ENCODE measurements at regions not wholly inside any gene's neighbourhood (a gene's known extent, or its start where the extent isn't known, plus 50 kb on each side); places are given as distances from the start of the nearest gene placed in this dataset.

DNA sequence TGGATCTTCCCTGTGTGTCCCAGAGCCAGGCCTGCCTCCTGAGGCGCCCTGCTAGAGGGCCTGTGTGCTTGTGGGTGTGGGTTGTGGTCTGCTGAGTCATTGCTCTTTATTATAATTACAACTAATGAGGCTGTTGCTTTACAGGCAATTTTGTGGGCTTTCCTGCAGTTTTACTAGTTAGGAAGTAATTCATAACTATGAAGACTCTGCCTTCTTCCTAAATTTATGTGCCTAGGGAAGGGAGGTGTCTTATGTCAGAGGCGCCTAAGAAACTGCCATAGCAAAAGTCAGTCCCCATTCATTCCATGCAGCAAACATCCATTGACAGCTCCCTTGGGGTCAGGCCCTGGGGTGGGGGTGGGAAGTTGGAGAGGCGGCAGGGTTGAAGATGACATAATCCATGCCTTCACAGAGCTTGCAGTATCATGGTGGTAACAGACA lies 359.2 kb downstream of the IDS start:
- Histone ChIP-seq H3K4me1 (ENCODE audit: control insufficient read depth in 2 of 2, insufficient read depth in 1 of 2, low read depth in 1 of 2, low read length in 2 of 2) (no peaks in the 10 kb centered on the region), H3K23ac (ENCODE audit: low read depth, low read length, poor library complexity) (no peak overlapping the region), H3K27ac (replicated peaks; ENCODE audit: low read length) (no peak overlapping the region), H3K27me3 (ENCODE audit: control insufficient read depth in 3 of 3, insufficient read depth in 3 of 3, low read depth in 1 of 3, low read length in 3 of 3) (no peaks in the 10 kb centered on the region), H4K91ac (ENCODE audit: low read depth, low read length, poor library complexity) (no peak overlapping the region), H3K4me3 (ENCODE audit: low read length in 2 of 2) (no peak overlapping the region), H3K14ac (ENCODE audit: low read length) (no peak overlapping the region), H3K18ac (ENCODE audit: low read length) (no peak overlapping the region), H3K9me3 (replicated peaks in 1 of 2; ENCODE audit: control insufficient read depth in 2 of 2, insufficient read depth in 1 of 2, low read depth in 1 of 2, low read length in 2 of 2) (no peaks in the 10 kb centered on the region), H3K4me2 (ENCODE audit: insufficient read depth, low read length, poor library complexity, severe bottlenecking) (no peak overlapping the region), H2BK5ac (ENCODE audit: low read length) (no peak overlapping the region), H4K8ac (ENCODE audit: low read depth, low read length) (no peak overlapping the region), H2BK15ac (ENCODE audit: low read length) (no peak overlapping the region), H3K4ac (ENCODE audit: low read length) (no peak overlapping the region), H2AK5ac (ENCODE audit: low read depth, low read length) (no peak overlapping the region), H2BK12ac (ENCODE audit: low read length) (no peak overlapping the region), H3K9ac (ENCODE audit: low read depth, low read length, poor library complexity) (no peak overlapping the region), H2BK120ac (ENCODE audit: low read depth, low read length) (no peak overlapping the region), H3K79me1 (ENCODE audit: low read depth, low read length) (no peaks in the 10 kb centered on the region), H3K36me3 (replicated peaks in 1 of 2; ENCODE audit: control insufficient read depth in 2 of 2, insufficient read depth in 2 of 2, low read length in 2 of 2) (no peaks in the 10 kb centered on the region), H2AFZ (ENCODE audit: low read length) (no peak overlapping the region)
- no CpG with 5 or more reads among the region's 3 CpGs for WGBS, 2 donors (ENCODE audit: extremely low coverage in 2 of 2, insufficient read length in 2 of 2, insufficient replicate concordance in 1 of 2)
- no peak for DNase-seq (ENCODE audit: low spot score)

DNA sequence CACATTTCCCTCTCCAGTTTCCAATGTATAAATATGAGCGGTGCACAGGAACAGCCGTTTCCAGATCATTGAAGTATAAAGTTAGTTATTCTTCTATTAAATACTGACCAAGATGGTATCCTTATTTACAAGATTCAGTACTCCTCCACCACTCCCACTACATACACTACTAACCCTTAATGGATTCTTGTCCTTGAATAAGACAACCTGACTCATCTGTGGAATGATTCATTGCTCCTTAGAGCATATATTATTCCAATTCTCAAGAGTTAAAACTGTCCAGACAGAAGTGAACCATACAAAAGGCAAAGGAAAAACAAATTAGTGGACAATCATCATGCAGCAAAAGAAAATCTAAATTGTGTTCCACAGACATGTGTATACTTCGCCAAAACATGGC lies 373.3 kb downstream of the IDS start:
- no peak for DNase-seq (ENCODE audit: low spot score)
- Histone ChIP-seq H2AFZ (ENCODE audit: low read length) (no peak overlapping the region), H3K4me2 (ENCODE audit: insufficient read depth, low read length, poor library complexity, severe bottlenecking) (no peak overlapping the region), H4K8ac (ENCODE audit: low read depth, low read length) (no peak overlapping the region), H3K23ac (ENCODE audit: low read depth, low read length, poor library complexity) (no peak overlapping the region), H3K36me3 (replicated peaks in 1 of 2; ENCODE audit: control insufficient read depth in 2 of 2, insufficient read depth in 2 of 2, low read length in 2 of 2) (no peaks in the 10 kb centered on the region), H2AK5ac (ENCODE audit: low read depth, low read length) (no peak overlapping the region), H3K4me1 (ENCODE audit: control insufficient read depth in 2 of 2, insufficient read depth in 1 of 2, low read depth in 1 of 2, low read length in 2 of 2) (no peaks in the 10 kb centered on the region), H3K9me3 (replicated peaks in 1 of 2; ENCODE audit: control insufficient read depth in 2 of 2, insufficient read depth in 1 of 2, low read depth in 1 of 2, low read length in 2 of 2) (no peaks in the 10 kb centered on the region), H3K27ac (replicated peaks; ENCODE audit: low read length) (no peak overlapping the region), H3K14ac (ENCODE audit: low read length) (no peak overlapping the region), H3K27me3 (ENCODE audit: control insufficient read depth in 3 of 3, insufficient read depth in 3 of 3, low read depth in 1 of 3, low read length in 3 of 3) (no peaks in the 10 kb centered on the region), H2BK12ac (ENCODE audit: low read length) (no peak overlapping the region), H3K9ac (ENCODE audit: low read depth, low read length, poor library complexity) (no peak overlapping the region), H3K4ac (ENCODE audit: low read length) (no peak overlapping the region), H3K4me3 (ENCODE audit: low read length in 2 of 2) (no peak overlapping the region), H2BK5ac (ENCODE audit: low read length) (no peak overlapping the region), H4K91ac (ENCODE audit: low read depth, low read length, poor library complexity) (no peak overlapping the region), H2BK15ac (ENCODE audit: low read length) (no peak overlapping the region), H2BK120ac (ENCODE audit: low read depth, low read length) (no peak overlapping the region), H3K18ac (ENCODE audit: low read length) (no peak overlapping the region), H3K79me1 (ENCODE audit: low read depth, low read length) (no peaks in the 10 kb centered on the region)
- WGBS, 2 donors (ENCODE audit: extremely low coverage in 2 of 2, insufficient read length in 2 of 2, insufficient replicate concordance in 1 of 2) = no CpG with 5 or more reads among the region's 3 CpGs

DNA sequence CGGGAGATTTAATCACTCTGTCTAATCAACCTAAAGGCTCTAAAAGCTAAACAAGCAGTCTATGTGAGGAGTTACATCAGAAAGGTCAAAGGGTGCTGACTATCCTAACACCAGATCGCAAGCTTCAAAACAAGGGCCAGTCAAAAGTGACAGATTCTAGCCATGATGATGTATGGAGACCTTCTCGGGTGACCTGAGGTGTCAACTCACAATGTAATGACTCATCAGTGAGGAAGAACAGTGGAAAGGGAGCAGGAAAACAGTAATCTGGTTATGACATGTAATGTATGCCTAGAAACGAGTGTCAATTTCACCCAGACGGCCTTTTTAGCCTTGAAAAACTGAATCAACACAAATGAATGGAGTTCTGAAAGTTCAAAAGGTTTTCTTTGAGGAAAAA lies 375.3 kb downstream of the IDS start:
- Histone ChIP-seq H3K4ac (ENCODE audit: low read length) (no peak overlapping the region), H3K27ac (replicated peaks; ENCODE audit: low read length) (no peak overlapping the region), H3K4me1 (ENCODE audit: control insufficient read depth in 2 of 2, insufficient read depth in 1 of 2, low read depth in 1 of 2, low read length in 2 of 2) (no peaks in the 10 kb centered on the region), H3K36me3 (replicated peaks in 1 of 2; ENCODE audit: control insufficient read depth in 2 of 2, insufficient read depth in 2 of 2, low read length in 2 of 2) (no peaks in the 10 kb centered on the region), H2AK5ac (ENCODE audit: low read depth, low read length) (no peak overlapping the region), H4K8ac (ENCODE audit: low read depth, low read length) (no peak overlapping the region), H2BK12ac (ENCODE audit: low read length) (no peak overlapping the region), H2AFZ (ENCODE audit: low read length) (no peak overlapping the region), H3K23ac (ENCODE audit: low read depth, low read length, poor library complexity) (no peak overlapping the region), H4K91ac (ENCODE audit: low read depth, low read length, poor library complexity) (no peak overlapping the region), H3K27me3 (ENCODE audit: control insufficient read depth in 3 of 3, insufficient read depth in 3 of 3, low read depth in 1 of 3, low read length in 3 of 3) (no peaks in the 10 kb centered on the region), H2BK5ac (ENCODE audit: low read length) (no peak overlapping the region), H3K9ac (ENCODE audit: low read depth, low read length, poor library complexity) (no peak overlapping the region), H3K79me1 (ENCODE audit: low read depth, low read length) (no peaks in the 10 kb centered on the region), H2BK120ac (ENCODE audit: low read depth, low read length) (no peak overlapping the region), H3K9me3 (replicated peaks in 1 of 2; ENCODE audit: control insufficient read depth in 2 of 2, insufficient read depth in 1 of 2, low read depth in 1 of 2, low read length in 2 of 2) (no peaks in the 10 kb centered on the region), H3K4me2 (ENCODE audit: insufficient read depth, low read length, poor library complexity, severe bottlenecking) (no peak overlapping the region), H3K18ac (ENCODE audit: low read length) (no peak overlapping the region), H2BK15ac (ENCODE audit: low read length) (no peak overlapping the region), H3K4me3 (ENCODE audit: low read length in 2 of 2) (no peak overlapping the region), H3K14ac (ENCODE audit: low read length) (no peak overlapping the region)
- WGBS, 2 donors (ENCODE audit: extremely low coverage in 2 of 2, insufficient read length in 2 of 2, insufficient replicate concordance in 1 of 2) = no CpG with 5 or more reads among the region's 5 CpGs
- DNase-seq (ENCODE audit: low spot score) = no peak

DNA sequence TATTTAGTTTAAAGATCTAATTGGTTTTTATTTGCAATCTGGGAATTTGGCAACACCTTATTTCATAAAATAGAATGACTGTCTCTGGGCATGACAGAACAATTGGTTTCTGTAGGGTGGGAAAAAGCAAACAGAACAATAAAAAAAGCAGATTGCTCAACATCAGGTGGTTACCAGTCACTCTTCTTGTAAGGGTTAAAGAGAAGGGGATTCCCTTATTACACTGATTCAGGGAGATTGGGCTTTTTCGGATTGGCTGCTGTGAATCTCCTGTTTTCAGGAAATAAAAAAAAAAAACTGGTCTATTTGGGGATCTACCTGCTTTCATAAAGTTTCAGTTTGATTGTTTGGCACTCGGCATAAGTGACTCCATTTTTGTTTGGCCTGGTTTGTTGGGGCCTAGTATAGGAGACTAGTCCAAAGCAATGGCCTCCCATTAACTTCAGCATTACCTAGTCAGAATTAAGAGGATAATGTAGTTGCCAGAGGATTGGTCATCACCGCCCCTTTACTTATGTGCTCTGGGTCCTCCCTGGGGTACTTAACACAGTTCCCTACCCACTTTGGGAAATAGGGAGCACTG lies 380.5 kb downstream of the IDS start:
- no peak overlapping the region for H3K14ac ChIP-seq (ENCODE audit: low read length)
- H3K9me3 ChIP-seq (replicated peaks in 1 of 2; ENCODE audit: control insufficient read depth in 2 of 2, insufficient read depth in 1 of 2, low read depth in 1 of 2, low read length in 2 of 2) = no peaks in the 10 kb centered on the region
- no peak overlapping the region for H3K4me2 ChIP-seq (ENCODE audit: insufficient read depth, low read length, poor library complexity, severe bottlenecking)
- no peak overlapping the region for H2BK12ac ChIP-seq (ENCODE audit: low read length)
- H3K23ac ChIP-seq (ENCODE audit: low read depth, low read length, poor library complexity) = no peak overlapping the region
- DNase-seq (ENCODE audit: low spot score) = no peak
- H3K4me1 ChIP-seq (ENCODE audit: control insufficient read depth in 2 of 2, insufficient read depth in 1 of 2, low read depth in 1 of 2, low read length in 2 of 2) = no peaks in the 10 kb centered on the region
- H3K4ac ChIP-seq (ENCODE audit: low read length) = no peak overlapping the region
- no peak overlapping the region for H3K18ac ChIP-seq (ENCODE audit: low read length)
- H3K79me1 ChIP-seq (ENCODE audit: low read depth, low read length) = no peaks in the 10 kb centered on the region
- H3K36me3 ChIP-seq (replicated peaks in 1 of 2; ENCODE audit: control insufficient read depth in 2 of 2, insufficient read depth in 2 of 2, low read length in 2 of 2) = no peaks in the 10 kb centered on the region
- H2BK5ac ChIP-seq (ENCODE audit: low read length) = no peak overlapping the region
- no peak overlapping the region for H2BK15ac ChIP-seq (ENCODE audit: low read length)
- no peak overlapping the region for H3K27ac ChIP-seq (replicated peaks; ENCODE audit: low read length)
- no peak overlapping the region for H3K9ac ChIP-seq (ENCODE audit: low read depth, low read length, poor library complexity)
- no peak overlapping the region for H2AK5ac ChIP-seq (ENCODE audit: low read depth, low read length)
- H4K91ac ChIP-seq (ENCODE audit: low read depth, low read length, poor library complexity) = no peak overlapping the region
- no peak overlapping the region for H3K4me3 ChIP-seq (ENCODE audit: low read length in 2 of 2)
- no peak overlapping the region for H2AFZ ChIP-seq (ENCODE audit: low read length)
- no peaks in the 10 kb centered on the region for H3K27me3 ChIP-seq (ENCODE audit: control insufficient read depth in 3 of 3, insufficient read depth in 3 of 3, low read depth in 1 of 3, low read length in 3 of 3)
- no CpG with 5 or more reads among the region's 3 CpGs for WGBS, 2 donors (ENCODE audit: extremely low coverage in 2 of 2, insufficient read length in 2 of 2, insufficient replicate concordance in 1 of 2)
- no peak overlapping the region for H4K8ac ChIP-seq (ENCODE audit: low read depth, low read length)
- no peak overlapping the region for H2BK120ac ChIP-seq (ENCODE audit: low read depth, low read length)

Measured in neuronal stem cell (in vitro differentiated cells).